SIG-M5 (cell line): ENCODE measurements at regions not wholly inside any gene's neighbourhood (a gene's known extent, or its start where the extent isn't known, plus 50 kb on each side); places are given as distances from the start of the nearest gene placed in this dataset.
"Not testable (repeated sequence)": the region's sequence is repeated elsewhere in the genome, so short reads cannot be mapped to it uniquely, and the experiment has no call there.

Experiments used
- DNase-seq: peaks from one replicate; lab custom pipeline; 2025; lab: John Stamatoyannopoulos, UW

- no peak for DNase-seq
Observed at GRCh38 chr12:75704208-75704607, 192.8 kb upstream of the KRR1 start.

GRCh38 chr12:75703131-75703530 is 191.7 kb upstream of the KRR1 start:
- no peak for DNase-seq

GRCh38 chr12:75702477-75703093 is 191.2 kb upstream of the KRR1 start:
- DNase-seq: no peak

- no peak for DNase-seq
Observed at GRCh38 chr12:75701859-75702258, 190.4 kb upstream of the KRR1 start.

DNA sequence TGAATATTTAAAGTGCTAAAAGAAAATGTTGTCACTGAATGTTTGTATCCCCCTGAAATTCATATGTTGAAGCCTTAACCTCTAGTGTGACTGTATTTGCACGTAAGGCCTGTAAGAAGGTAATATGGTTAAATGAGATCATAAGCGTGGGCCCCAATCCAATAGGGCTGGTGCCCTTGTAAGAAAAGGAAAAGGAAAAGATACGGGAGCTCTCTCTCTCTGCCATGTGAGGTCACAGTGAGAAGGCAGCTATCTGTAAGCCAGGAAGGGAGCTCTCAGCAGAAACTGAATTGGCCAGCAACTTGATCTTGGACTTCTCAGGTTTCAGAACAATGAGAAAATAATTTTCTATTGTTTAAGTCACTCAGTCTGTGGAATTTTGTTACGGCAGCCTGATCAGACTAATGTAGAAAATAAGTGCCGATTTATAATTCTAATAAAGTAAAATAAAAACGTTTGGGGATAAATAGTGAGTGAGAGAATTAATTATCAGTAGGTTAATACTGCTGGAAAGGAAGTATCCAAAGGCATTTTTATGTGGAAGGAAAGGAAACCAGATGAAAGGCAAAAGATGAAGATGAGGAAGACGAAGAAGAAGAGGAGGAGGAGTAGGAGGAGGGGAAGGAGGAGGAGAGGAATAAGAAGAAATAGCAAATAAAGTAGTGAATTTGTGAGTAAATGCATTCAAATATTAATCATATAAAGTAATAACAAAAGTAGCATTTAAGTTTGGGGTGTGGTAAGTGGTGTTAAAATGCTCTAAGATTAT is 188.5 kb upstream of the KRR1 start:
- DNase-seq: no peak

DNA sequence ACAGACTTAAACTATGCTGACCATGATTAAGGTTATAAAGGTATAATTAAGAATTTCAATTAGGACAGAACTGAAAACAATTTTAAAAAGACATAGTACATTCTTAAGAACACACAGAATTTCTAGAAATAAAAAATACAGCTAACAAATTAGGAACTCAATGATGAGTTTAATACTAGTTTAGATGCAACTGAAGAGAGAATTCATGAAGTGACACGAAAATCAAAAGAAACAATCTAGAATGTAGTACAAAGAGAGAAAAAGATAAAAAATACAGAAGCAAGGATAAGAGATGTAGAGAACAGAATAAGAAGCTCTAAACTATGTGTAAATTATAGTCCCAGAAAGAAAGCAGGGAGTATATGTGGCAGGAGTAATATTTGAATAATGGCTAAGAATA is 187.8 kb upstream of the KRR1 start:
- DNase-seq: no peak

- no peak for DNase-seq
Observed at GRCh38 chr12:75698052-75698451, 186.6 kb upstream of the KRR1 start.

- no peak for DNase-seq
Observed at GRCh38 chr12:75695926-75696325, 184.5 kb upstream of the KRR1 start.

- no peak for DNase-seq
Observed at GRCh38 chr12:75694534-75695268, 183.3 kb upstream of the KRR1 start.

GRCh38 chr12:75692876-75693275 is 181.5 kb upstream of the KRR1 start:
- DNase-seq: no peak

DNA sequence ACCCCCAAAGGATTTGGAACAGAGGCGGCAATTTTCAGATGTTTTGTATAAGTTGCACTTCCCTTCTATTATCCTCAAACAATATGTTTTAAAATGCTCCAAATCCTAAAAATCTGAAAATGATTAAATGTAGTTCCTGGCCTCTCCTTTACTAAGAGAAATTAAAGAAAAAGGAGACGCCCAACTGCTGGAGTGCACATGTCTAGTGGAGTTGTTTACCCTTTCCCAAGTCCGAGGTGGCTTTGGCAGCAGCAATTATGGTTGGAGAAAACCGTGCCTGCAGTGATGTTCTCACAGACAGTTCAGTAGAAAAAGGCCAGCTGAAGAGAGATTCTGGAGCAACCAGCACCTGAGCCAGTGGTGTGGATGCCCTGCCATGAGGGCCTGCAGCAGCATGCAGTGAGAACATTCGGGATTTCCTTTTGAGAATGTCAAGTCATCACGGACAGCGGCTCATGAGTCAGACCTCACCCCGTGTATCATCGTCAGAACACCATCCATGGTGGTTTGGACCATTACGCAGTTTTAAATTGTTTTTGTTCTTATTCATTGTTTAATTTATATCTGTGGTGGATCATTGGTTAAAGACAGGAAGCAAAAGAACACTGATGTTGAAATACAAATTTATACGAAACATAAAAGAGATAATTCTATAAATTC is 179.0 kb upstream of the KRR1 start:
- no peak for DNase-seq

- DNase-seq: not testable (repeated sequence)
Observed at GRCh38 chr12:75686233-75686632, 174.8 kb upstream of the KRR1 start.

GRCh38 chr12:75685617-75686225 is 174.3 kb upstream of the KRR1 start:
- no peak for DNase-seq

DNA sequence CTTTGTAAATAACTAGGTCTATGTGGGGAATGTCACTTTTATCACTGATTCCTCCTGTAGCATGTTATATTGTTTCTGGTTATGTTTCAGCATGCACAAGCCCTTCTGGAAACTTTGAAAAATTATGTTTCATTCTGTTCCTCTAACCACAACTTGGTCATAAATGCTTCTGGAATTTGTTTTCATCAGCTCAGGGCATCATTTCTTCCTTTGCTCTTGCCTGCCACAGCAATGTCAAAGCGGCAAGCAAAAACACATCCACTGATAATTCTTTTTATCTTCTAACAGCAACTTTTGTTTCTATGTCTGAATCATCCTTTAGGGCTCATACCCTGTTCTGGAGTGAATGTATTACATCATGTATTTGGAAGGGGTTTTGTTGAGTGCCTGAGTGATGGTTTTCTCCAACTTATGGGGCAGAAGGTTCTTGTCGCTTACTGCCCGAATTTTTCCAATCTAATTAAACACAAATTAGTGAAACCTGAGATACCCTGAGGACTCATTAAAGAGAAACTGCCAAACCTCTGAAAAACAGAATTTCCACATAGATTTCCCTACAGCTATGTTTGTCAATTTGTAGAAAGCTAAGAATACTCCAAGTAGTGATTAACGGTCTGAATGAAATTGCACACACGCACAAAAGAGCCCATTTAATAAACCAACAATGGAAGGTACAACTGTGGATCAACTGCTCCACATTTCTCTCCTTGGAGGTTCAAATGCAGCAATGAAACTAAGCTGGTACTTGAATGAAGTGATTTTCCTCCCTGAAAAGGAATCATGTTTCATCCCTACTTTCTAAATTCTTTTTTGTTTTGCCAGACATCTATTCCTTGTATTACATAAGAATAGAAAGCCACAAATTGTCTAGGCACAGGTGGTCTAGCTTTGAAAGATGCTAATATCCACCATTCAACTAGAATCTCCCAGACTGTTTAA is 173.5 kb upstream of the KRR1 start:
- no peak for DNase-seq

DNA sequence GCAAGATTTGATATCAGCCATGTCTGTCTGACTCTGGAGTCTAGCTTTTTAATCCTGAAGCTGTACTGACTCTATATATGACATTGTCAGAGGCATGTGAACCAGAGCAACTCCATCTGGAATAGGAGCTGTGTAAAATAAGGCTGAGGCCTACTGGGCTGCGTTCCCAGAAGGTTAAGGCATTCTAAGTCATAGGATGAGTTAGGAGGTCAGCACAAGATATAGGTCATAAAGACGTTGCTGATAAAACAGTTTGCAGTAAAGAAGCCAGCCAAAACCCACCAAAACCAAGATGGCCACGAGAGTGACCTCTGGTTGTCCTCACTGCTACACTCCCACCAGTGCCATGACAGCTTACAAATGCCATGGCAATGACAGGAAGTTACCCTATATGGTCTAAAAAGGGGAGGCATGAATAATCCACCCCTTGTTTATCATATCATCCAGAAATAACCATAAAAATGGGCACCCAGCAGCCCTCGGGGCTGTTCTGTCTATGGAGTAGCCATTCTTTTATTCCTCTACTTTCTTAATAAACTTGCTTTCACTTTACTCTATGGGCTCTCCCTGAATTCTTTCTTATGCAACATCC is 172.7 kb upstream of the KRR1 start:
- DNase-seq: not testable (repeated sequence)

DNA sequence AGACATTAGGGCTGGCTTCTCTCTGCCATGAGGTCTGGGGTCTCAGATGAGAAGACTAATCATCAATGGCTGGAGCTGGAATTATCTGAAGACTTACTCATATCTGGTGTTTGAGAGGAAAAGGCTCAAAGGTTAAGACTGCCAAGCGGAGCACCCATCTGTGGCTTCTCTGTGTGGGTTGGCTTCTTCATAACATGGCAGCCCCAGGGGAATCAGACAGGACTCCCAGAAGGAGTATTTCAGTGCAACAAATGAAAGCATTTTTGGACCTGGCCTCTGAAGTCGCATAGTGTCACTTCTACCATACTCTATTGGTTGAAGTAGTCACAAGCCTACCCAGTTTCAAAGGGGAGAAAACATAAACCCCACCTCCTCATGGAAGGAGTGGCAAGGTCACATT is 171.8 kb upstream of the KRR1 start:
- DNase-seq: no peak

DNA sequence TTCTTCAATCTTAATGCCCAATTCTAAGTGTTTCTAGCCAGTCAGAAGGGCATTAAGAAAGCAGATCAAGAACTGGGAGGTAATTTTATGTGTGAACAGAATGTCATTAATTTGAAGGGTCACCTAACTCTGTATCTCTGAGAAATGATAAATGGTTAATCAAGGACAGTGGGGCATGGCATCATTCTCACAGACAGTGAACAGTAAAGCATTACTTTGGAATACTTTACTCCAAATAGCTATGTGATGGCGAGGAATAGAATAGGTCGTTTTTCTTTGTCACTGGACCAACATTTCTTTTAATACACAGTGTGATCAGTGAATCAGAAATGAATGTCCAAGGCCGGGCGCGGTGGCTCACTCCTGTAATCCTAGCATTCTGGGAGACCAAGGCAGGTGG is 166.1 kb upstream of the KRR1 start:
- DNase-seq: no peak

DNA sequence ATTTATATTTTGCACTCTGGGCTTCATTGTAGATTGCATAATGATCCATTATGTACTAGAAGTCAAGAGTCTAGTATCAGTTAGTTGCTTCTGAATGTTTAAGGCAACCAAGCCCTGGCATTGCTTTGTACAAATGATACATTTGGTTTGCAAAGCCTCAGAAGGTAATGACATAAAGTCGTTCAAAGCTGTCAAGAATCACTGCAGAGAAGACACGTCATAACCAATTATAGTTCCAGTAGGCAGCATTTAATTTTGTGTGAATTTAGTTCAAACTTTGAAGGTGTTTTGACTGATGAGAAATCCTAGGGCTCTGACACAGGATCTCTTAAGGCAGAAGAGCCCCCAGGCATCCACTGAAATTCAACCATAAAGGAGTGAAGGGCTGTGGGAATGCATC is 163.0 kb upstream of the KRR1 start:
- no peak for DNase-seq

GRCh38 chr12:75672200-75672599 is 160.8 kb upstream of the KRR1 start:
- no peak for DNase-seq

DNA sequence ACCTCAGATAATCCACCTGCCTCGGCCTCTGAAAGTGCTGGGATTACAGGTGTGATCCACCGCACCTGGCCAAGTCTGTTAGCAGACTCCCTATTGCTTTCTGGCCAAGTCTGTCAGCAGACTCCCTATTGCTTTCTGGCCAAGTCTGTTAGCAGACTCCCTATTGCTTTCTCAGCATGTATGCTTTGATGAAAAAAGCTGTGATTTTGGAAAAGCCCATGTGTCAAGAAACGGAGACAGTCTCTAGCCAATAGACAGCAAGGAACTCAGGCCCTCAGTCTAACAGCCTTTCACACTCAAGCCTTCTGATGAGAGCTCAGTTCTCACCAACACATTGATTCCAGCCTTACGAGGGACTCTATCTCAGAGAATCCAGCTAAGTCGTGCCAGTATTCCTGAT is 158.8 kb upstream of the KRR1 start:
- no peak for DNase-seq

DNA sequence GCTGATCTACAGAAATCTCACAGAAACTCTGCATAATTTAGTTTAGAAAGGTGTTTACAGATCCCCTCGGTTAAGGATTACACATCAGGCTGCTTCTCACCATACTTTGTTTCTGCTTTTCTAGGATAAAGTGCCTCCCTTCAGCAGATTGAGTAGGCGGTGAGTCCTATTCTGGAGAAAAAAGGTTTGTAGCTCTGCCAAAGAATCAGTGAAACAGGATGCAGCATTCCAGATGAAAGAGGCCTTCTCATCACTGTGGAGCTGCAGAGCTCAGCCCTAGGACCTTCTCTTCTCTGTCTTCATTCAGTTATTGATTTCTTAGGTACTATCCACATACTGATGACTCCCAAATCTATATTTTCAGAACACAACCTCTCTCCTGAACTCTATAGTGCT is 155.5 kb upstream of the KRR1 start:
- DNase-seq: no peak
